GM12875 (cell line): ENCODE measurements at regions not wholly inside any gene's neighbourhood (a gene's known extent, or its start where the extent isn't known, plus 50 kb on each side); places are given as distances from the start of the nearest gene placed in this dataset.
A peak's percentile ranks its signal among the peaks of the same experiment; 100 is the strongest.

ENCODE experiments used
- H3K4me3 ChIP-seq: one replicate; pipeline ENCODE4 v1.5.1; 2011; ENCODE audit warnings: low read depth, low read length, control low read depth
- CTCF ChIP-seq: IDR thresholded peaks from 2 replicates; pipeline ENCODE4 v1.5.1; 2011; ENCODE audit warnings: low read depth, mild to moderate bottlenecking, control low read depth, inconsistent platforms, low read length, moderate library complexity, borderline replicate concordance; ENCODE audit not compliant: insufficient read depth

DNA sequence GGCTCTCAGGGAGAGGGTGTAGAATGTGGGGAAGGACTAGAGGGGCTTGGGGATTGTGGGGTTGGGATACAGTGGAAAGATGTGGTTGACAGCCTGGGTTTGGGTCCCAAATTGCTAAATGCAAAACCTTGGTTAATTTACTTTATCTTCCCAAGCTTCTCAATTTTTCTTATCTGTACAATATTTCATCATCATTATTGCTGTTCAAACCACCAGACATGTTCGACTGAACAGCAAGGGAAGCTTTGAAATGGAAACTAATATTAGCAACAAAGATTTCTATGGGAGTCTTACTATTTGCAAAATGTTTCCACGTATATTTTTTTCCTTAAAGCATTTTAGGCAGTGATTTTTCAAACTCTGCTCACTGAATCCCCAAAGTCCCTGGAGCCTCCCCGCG lies 67.0 kb upstream of the KAZN start:
- no peak overlapping the region for H3K4me3 ChIP-seq
- no peak for TF ChIP-seq CTCF

DNA sequence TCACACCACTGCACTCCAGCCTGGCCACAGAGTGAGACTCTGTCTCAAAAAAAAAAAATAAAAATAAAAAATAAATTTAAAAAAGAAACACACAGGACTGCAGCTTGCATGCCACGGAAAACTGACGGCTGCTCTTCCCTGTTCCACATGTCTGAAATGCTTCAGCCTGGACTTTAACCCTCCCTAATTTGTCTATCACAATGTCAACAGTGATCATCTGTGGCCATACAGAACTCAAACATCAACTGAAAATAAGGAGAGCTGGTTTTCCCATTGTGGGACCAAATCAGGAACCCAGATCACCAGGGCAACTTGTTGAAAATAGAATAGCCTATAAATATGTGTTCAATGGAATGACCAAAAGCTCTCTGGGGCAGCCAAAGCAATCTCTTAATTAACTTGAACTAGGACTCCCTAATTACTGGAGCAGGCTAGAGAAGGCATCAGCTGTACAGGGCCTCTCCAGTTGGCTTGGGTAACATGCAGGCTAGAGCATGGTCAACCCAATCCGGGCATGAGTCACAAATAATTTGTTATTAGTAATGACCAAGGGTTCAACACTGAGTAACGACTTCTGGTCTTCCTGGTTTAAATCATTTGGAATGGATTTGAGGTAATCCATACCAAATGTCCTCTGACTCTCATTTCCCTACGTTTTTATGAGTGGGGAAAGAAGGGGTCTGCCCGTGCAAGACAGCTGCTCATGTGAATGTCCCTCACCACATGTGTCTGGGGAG lies 62.7 kb upstream of the KAZN start:
- H3K4me3 ChIP-seq = no peak overlapping the region
- TF ChIP-seq CTCF = no peak

GRCh38 chr1:14538335-14538734 lies 60.1 kb upstream of the KAZN start:
- H3K4me3 ChIP-seq = no peak overlapping the region
- peak; percentile 25; the same call in 1 of the 2 replicates for TF ChIP-seq CTCF

DNA sequence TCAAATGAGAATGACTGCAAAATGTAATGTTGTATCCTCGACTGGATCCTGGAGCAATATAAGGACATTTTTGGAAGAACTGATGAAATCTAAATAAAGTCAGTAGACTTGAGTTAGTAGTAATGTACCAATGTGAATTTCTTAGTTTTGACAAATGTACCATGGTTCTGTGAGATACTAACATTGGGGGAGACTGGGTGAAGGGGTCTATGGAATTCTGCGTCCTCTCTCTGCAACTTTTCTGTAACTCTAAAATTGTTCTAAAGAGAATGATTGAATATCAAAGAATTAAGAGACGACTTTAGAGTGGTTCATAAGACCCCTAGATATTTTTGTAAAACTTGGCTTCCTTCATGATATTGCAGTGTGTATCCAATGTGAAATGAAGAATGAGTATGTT lies 59.2 kb upstream of the KAZN start:
- H3K4me3 ChIP-seq = no peak overlapping the region
- TF ChIP-seq CTCF = no peak

DNA sequence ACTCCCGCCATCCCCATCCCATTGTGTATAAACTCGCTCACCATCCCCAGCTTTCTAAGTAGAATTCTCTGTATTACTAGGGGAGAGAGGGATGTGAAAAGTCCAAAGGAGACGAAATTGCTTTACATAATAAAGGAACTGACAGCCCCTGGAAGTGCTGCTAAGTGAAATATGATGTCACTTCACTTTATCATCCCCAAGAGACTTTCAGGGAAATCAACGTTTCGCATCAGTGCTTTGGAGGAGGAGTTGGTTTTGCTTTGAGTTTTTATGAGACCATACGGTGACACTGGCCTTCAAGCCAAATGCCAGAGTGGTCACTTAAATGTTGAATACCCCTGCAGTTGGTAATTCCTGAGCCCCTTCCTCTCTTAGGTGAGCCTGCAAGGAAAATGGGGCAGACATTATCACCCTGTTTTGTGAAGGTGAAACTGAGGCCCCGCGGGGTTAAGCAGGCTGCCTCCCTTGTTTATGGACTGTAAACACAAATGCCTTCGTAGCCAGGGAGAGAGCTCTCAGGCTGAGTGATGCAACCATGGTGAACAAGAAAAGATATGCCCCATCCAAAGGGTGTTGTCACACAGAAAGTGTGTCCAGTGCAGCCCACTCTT lies 58.4 kb upstream of the KAZN start:
- no peak for TF ChIP-seq CTCF
- no peak overlapping the region for H3K4me3 ChIP-seq

GRCh38 chr1:14541348-14541747 lies 57.1 kb upstream of the KAZN start:
- TF ChIP-seq CTCF = no peak
- H3K4me3 ChIP-seq = no peak overlapping the region

GRCh38 chr1:14543191-14543840 lies 55.2 kb upstream of the KAZN start:
- TF ChIP-seq CTCF = no peak
- no peak overlapping the region for H3K4me3 ChIP-seq
